ENCODE measurements at regions not wholly inside any gene's neighbourhood (a gene's known extent, or its start where the extent isn't known, plus 50 kb on each side); places are given as distances from the start of the nearest gene placed in this dataset.

DNA sequence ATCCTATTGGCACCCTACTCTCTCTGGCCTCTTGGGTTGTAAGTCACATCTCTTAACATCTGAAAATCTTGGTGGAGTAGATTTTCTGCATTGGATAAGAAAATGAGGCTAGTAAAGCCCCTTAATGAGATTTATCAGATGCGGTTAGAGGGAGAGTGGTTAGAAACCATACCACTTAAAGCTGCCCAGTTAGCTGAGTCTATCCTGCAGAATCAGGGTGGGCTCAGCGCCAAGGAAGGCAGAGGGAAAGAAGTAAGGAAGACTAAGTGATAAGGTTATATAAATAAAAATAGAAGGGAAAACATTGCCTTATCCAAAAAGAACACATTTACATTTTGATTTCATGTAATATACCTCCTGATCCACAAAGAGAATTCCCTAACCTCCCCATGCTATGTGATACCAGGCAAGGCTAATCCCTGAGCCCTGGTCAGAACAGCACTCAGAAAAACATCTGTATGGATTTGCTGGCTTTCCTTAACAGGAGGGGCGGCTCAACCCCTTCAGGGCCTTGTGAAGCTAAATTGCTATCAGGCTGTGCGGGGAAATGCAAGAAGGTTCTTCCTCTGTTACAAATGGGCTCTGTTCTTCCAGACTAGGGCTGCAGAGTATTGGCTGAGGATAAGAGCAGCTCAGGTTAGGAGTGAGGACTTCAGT, 101.7 kb downstream of the SNX19 start:
- TF ChIP-seq POLR2A (IDR thresholded peaks at IDR 0.05) = no peak
- TF ChIP-seq, protein P1, sequence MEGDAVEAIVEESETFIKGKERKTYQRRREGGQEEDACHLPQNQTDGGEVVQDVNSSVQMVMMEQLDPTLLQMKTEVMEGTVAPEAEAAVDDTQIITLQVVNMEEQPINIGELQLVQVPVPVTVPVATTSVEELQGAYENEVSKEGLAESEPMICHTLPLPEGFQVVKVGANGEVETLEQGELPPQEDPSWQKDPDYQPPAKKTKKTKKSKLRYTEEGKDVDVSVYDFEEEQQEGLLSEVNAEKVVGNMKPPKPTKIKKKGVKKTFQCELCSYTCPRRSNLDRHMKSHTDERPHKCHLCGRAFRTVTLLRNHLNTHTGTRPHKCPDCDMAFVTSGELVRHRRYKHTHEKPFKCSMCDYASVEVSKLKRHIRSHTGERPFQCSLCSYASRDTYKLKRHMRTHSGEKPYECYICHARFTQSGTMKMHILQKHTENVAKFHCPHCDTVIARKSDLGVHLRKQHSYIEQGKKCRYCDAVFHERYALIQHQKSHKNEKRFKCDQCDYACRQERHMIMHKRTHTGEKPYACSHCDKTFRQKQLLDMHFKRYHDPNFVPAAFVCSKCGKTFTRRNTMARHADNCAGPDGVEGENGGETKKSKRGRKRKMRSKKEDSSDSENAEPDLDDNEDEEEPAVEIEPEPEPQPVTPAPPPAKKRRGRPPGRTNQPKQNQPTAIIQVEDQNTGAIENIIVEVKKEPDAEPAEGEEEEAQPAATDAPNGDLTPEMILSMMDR (IDR thresholded peaks at IDR 0.05 in 8 of 11, conservative IDR thresholded peaks at IDR 0.05 in 3 of 11) = no peak
- TF ChIP-seq POLR2AphosphoS5 (IDR thresholded peaks at IDR 0.05) = no peak

Measured in spleen (tissue), 7 donors.